ENCODE measurements at regions not wholly inside any gene's neighbourhood (a gene's known extent, or its start where the extent isn't known, plus 50 kb on each side); places are given as distances from the start of the nearest gene placed in this dataset.

DNA sequence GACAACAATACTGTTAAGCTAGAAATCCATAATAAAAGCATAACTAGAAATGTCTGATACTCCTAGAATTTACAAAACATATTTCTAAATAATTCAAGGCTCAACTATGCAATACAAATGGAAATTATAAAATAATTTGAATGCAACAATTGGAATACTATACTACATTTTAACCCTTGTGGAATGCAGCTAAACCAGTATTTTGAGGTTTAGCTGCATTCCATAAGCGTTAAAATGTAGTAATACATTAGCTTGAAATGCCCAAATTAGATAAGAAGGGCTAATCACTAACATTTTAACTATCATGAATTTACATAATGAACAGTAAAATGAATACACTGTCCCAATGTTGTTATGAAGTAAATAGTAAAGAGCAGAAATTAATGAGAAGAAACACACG lies 617.2 kb upstream of the CHORDC1 start:
- TF ChIP-seq EZH2 (IDR thresholded peaks at IDR 0.05; ENCODE audit: borderline replicate concordance, low read depth, low read length, severe bottlenecking) (no peak), POLR2A (IDR thresholded peaks at IDR 0.05; ENCODE audit: low read depth, low read length) (no peak), MYC (IDR thresholded peaks at IDR 0.05; ENCODE audit: low read depth, low read length) (no peak)
- TF ChIP-seq, protein P1, sequence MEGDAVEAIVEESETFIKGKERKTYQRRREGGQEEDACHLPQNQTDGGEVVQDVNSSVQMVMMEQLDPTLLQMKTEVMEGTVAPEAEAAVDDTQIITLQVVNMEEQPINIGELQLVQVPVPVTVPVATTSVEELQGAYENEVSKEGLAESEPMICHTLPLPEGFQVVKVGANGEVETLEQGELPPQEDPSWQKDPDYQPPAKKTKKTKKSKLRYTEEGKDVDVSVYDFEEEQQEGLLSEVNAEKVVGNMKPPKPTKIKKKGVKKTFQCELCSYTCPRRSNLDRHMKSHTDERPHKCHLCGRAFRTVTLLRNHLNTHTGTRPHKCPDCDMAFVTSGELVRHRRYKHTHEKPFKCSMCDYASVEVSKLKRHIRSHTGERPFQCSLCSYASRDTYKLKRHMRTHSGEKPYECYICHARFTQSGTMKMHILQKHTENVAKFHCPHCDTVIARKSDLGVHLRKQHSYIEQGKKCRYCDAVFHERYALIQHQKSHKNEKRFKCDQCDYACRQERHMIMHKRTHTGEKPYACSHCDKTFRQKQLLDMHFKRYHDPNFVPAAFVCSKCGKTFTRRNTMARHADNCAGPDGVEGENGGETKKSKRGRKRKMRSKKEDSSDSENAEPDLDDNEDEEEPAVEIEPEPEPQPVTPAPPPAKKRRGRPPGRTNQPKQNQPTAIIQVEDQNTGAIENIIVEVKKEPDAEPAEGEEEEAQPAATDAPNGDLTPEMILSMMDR (IDR thresholded peaks at IDR 0.05; ENCODE audit: extremely low read depth in 1 of 2, insufficient read depth in 1 of 2, low read depth in 1 of 2, low read length in 2 of 2): no peak

Measured in endothelial cell of umbilical vein (primary cell).